WTC11 (cell line): ENCODE measurements at regions not wholly inside any gene's neighbourhood (a gene's known extent, or its start where the extent isn't known, plus 50 kb on each side); places are given as distances from the start of the nearest gene placed in this dataset.

Source experiments
- AR ChIP-seq: fragments of 250-450 bp; sonication (Bioruptor Pico); IDR thresholded peaks from 2 replicates; pipeline ENCODE4 v1.9.0; 2021; ENCODE audit warnings: mild to moderate bottlenecking
- ATF6 ChIP-seq: sonication (generic); formaldehyde crosslinking; IDR thresholded peaks from 2 replicates; pipeline ENCODE4 v1.8.1; 2023; ENCODE audit warnings: mild to moderate bottlenecking, missing genetic modification reagents
- CBFB ChIP-seq: sonication (generic); formaldehyde crosslinking; IDR thresholded peaks from 2 replicates; pipeline ENCODE4 v1.8.1; 2022; ENCODE audit warnings: mild to moderate bottlenecking, low read depth, missing genetic modification reagents
- CTCF ChIP-seq: fragments of 200-600 bp; IDR thresholded peaks from 2 replicates; pipeline ENCODE4 v1.8.0; 2022; ENCODE audit warnings: antibody characterized with exemption
- EMX1 ChIP-seq: fragments of 250-450 bp; sonication (Bioruptor Pico); IDR thresholded peaks from 2 replicates; pipeline ENCODE4 v1.8.0; 2021; ENCODE audit warnings: mild to moderate bottlenecking
- ESRRA ChIP-seq: sonication (generic); formaldehyde crosslinking; IDR thresholded peaks from 2 replicates; pipeline ENCODE4 v1.8.1; 2022; ENCODE audit warnings: mild to moderate bottlenecking, missing genetic modification reagents, borderline replicate concordance
- FOXP1 ChIP-seq: sonication (generic); formaldehyde crosslinking; IDR thresholded peaks from 2 replicates; pipeline ENCODE4 v1.8.0; 2022; ENCODE audit warnings: missing genetic modification reagents, mild to moderate bottlenecking, moderate library complexity, borderline replicate concordance
- GABPB1 ChIP-seq: sonication (generic); formaldehyde crosslinking; IDR thresholded peaks from 2 replicates; pipeline ENCODE4 v1.8.1; 2023; ENCODE audit warnings: mild to moderate bottlenecking, missing genetic modification reagents
- HMGA2 ChIP-seq: fragments of 250-450 bp; sonication (Bioruptor Pico); IDR thresholded peaks from 2 replicates; pipeline ENCODE4 v1.4.0; 2021; ENCODE audit warnings: mild to moderate bottlenecking, moderate library complexity
- JAZF1 ChIP-seq: fragments of 250-450 bp; sonication (Bioruptor Pico); IDR thresholded peaks from 2 replicates; pipeline ENCODE4 v1.9.0; 2021; ENCODE audit warnings: moderate library complexity, mild to moderate bottlenecking, inconsistent platforms
- MAX ChIP-seq: sonication (generic); formaldehyde crosslinking; IDR thresholded peaks from 2 replicates; pipeline ENCODE4 v1.8.0; 2022; ENCODE audit warnings: mild to moderate bottlenecking, missing genetic modification reagents
- MLX ChIP-seq: sonication (generic); formaldehyde crosslinking; IDR thresholded peaks from 2 replicates; pipeline ENCODE4 v1.8.1; 2023; ENCODE audit warnings: mild to moderate bottlenecking, missing genetic modification reagents, moderate library complexity
- NFE2L1 ChIP-seq: sonication (generic); formaldehyde crosslinking; IDR thresholded peaks from 2 replicates; pipeline ENCODE4 v1.8.1; 2023; ENCODE audit warnings: missing genetic modification reagents
- TEAD1 ChIP-seq: sonication (generic); formaldehyde crosslinking; IDR thresholded peaks from 2 replicates; pipeline ENCODE4 v1.8.0; 2022; ENCODE audit warnings: mild to moderate bottlenecking, missing genetic modification reagents
- TEAD4 ChIP-seq: sonication (generic); formaldehyde crosslinking; IDR thresholded peaks from 2 replicates; pipeline ENCODE4 v1.8.0; 2022; ENCODE audit warnings: mild to moderate bottlenecking, missing genetic modification reagents
- USF2 ChIP-seq: sonication (generic); formaldehyde crosslinking; IDR thresholded peaks from 2 replicates; pipeline ENCODE4 v1.8.1; 2023; ENCODE audit warnings: mild to moderate bottlenecking, missing genetic modification reagents, moderate library complexity
- ZNF219 ChIP-seq: sonication (generic); formaldehyde crosslinking; IDR thresholded peaks from 2 replicates; pipeline ENCODE4 v1.8.0; 2023; ENCODE audit warnings: missing genetic modification reagents, mild to moderate bottlenecking, borderline replicate concordance
- ZNF232 ChIP-seq: sonication (generic); formaldehyde crosslinking; IDR thresholded peaks from 2 replicates; pipeline ENCODE4 v1.8.0; 2022; ENCODE audit warnings: mild to moderate bottlenecking, missing genetic modification reagents
- ZNF396 ChIP-seq: fragments of 250-450 bp; sonication (Bioruptor Pico); IDR thresholded peaks from 2 replicates; pipeline ENCODE4 v1.8.0; 2021; ENCODE audit warnings: mild to moderate bottlenecking, moderate library complexity, borderline replicate concordance
- ZNF416 ChIP-seq: fragments of 250-450 bp; sonication (Bioruptor Pico); IDR thresholded peaks from 2 replicates; pipeline ENCODE4 v1.9.0; 2021; ENCODE audit warnings: mild to moderate bottlenecking, inconsistent platforms
- ZNF425 ChIP-seq: fragments of 250-450 bp; sonication (Bioruptor Pico); conservative IDR thresholded peaks from 2 replicates; pipeline ENCODE4 v1.9.0; 2021; ENCODE audit warnings: mild to moderate bottlenecking
- ZNF532 ChIP-seq: fragments of 250-450 bp; sonication (Bioruptor Pico); IDR thresholded peaks from 2 replicates; pipeline ENCODE4 v1.9.0; 2021; ENCODE audit warnings: mild to moderate bottlenecking, borderline replicate concordance
- ZNF671 ChIP-seq: fragments of 250-450 bp; sonication (Bioruptor Pico); IDR thresholded peaks from 2 replicates; pipeline ENCODE4 v1.8.0; 2021; ENCODE audit warnings: mild to moderate bottlenecking

- TF ChIP-seq MLX (CRISPR knock-in tag) (no peak), TEAD1 (CRISPR knock-in tag) (peak; percentile 95; the same call in 1 of the 2 replicates), ESRRA (no peak), USF2 (CRISPR knock-in tag) (no peak), EMX1 (CRISPR knock-in tag) (no peak), HMGA2 (CRISPR knock-in tag) (no peak), MAX (CRISPR knock-in tag) (no peak), CBFB (CRISPR knock-in tag) (no peak), ZNF232 (CRISPR knock-in tag) (no peak), NFE2L1 (CRISPR knock-in tag) (no peak), CTCF (no peak), AR (CRISPR knock-in tag) (no peak; the same call in 1 of the 2 replicates), TEAD4 (CRISPR knock-in tag) (peak; percentile 82; the same call in 1 of the 2 replicates), ZNF219 (CRISPR knock-in tag) (no peak), ZNF532 (CRISPR knock-in tag) (no peak), FOXP1 (no peak), GABPB1 (no peak), ZNF671 (CRISPR knock-in tag) (0 out of 2 replicates have a peak, but pooled peaks have one; percentile 6), JAZF1 (CRISPR knock-in tag) (peak; percentile 82; the same call in 1 of the 2 replicates), ZNF416 (CRISPR knock-in tag) (no peak), ATF6 (CRISPR knock-in tag) (no peak), ZNF425 (CRISPR knock-in tag) (0 out of 2 replicates have a peak, but pooled peaks have one; percentile 68), ZNF396 (CRISPR knock-in tag) (no peak)
These were observed 80.1 kb upstream of the MARCKS start (continued) for GRCh38 chr6:113776998-113777397.
